Activated CD4-positive, alpha-beta T cell treated with anti-CD3 and anti-CD28 coated beads, Interleukin-2, amount 50 U/mL, for 24 hours (primary cell): ENCODE measurements at regions not wholly inside any gene's neighbourhood (a gene's known extent, or its start where the extent isn't known, plus 50 kb on each side); places are given as distances from the start of the nearest gene placed in this dataset.

Experiments
- DNase-seq, 2 donors: peaks; one replicate each; pipeline ENCODE4 v3.0.0-alpha.2; 2020; ENCODE audit warnings: low read depth in 1 of 2, low spot score in 1 of 2

DNA sequence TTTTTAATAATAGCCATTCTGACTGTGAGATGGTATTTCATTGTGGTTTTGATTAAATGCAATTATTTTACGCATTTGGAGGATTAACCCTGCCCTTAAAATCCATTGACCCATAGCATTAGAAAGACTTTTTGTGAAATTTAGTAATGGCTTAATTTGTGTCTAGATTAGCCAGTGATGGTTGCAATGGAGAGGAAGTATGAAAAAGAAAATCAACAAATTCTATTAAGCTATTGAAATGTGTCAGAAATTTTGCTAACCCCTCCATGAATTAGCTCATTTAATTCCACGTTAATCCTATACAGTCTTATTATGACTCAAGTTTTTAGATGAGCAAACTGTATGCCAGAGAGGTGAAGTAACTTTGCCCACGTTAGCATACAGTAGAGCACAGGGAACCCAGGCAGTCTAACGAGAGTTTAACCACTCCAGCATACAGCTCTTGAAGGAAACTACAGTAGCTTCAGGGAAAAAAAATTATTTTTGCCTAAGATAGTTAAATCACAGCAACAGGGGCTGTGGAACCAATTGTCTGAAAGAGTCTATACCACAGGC lies 158.2 kb upstream of the PPP2R2B start:
- DNase-seq: no peak

DNA sequence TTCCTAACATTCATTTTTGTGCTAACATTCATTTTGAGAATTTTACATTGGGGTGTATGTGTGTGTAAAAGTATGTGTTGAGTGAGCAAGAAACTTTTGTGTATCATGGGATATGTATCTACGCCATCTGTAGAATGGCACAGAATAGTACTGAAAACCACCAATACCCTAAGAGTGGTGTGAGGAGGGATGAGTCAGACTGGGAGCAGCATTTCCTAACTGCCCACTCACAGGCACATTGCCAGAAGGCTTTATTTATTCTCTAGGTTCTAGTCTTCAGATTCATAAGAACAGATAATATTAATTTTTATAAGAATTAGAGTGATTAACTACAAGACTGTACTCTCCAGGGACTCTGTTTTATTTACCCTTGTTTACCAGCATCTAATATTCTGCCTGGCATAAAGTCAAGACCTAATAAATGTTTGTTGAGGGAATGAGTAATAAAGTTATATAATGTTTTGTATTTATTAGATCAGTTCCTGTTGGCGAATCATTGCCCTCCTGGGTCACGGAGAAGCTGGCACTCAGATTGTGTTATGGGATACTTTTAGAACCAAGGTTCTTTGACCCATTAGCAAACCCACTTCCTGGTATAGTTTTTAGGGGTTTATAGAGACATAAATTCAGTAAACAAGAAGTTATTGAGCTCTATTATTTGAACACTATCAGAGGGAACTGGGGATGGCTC lies 159.1 kb upstream of the PPP2R2B start:
- DNase-seq: no peak

DNA sequence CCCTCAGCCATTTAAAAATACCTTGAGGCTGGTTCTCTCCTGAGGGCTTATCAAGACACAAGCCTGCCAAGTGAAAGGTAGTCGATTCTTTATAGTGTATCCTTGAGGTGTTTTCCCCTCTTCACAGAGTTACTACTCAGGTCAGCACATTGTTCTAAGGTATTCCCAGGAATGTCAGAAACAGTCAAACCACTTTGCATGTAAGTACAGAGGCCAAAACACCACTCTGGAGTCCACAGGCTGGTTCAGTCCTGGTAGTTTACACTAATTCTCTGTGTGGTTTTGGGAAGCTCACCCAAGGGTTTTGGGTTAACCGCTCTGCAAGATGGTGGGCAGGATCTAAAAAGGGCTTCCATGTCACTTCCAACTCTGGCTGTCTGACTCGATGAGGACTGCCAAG lies 162.3 kb upstream of the PPP2R2B start:
- DNase-seq: no peak

DNA sequence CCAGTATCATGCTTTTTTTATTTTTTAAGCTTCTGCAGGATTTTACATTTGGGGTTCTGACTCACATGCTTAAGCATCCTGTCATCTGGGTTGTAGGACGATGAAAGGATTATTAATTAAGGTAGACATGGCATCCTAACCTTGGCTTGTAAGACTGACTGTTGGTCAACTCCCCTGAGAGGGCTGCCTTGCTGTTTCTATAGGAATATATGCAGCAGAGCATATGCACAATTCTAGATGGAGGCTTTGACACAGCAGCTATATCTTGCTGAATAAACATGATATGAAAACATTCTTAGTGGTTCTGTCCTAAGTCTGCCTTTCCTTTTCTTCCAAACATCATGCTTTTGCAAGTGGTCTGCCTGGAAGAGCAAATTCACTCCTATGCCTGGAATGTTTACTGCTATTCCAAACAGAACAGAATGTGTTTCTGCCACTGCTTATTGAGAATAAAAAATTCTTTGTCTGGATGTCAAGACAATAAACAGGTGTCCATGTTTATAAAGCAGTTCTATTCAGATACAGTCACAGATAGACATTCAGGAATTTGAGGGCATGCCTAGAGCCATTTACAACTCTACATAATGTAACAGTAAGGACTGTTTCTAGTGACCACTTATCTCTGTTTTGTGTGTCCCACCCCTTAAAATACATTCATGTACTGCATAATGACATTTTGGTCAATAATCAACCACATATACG lies 166.2 kb upstream of the PPP2R2B start:
- DNase-seq: no peak

DNA sequence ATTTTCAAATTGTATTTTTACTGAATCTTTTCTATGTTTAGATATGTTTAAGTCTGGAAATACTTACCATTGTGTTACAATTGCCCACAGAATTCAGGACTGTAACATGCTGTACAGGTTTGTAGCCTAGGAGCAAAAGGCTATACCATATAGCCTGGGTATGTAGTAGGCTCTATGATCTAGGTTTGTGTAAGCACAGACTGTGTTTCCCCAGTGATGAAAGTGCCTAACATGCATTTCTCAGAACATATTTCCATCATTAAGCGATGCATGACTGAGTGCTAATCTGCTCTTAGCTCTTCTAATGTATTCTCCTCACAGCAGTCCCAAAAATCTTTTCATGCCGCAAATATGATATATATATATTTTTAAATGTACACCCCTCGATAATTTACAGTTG lies 166.7 kb upstream of the PPP2R2B start:
- no peak for DNase-seq

DNA sequence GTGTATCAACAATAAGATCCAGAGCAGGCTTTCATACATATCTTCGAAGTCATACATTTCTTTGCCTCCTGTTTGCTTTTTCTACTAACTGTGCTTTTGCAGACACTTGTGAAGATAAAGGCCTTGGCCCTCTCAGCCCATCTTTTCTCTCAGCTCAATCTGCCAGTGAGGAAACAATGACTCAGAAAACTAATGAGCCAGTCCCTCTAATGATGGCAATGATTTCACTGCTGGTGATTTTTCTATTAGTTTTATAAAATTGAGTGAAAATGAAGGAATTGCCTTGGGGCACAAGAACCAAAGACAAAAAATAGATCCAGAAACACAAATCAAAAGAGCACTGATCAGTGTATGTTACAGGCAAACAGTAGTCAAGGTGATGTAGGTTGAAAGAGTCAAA lies 167.7 kb upstream of the PPP2R2B start:
- DNase-seq: no peak

DNA sequence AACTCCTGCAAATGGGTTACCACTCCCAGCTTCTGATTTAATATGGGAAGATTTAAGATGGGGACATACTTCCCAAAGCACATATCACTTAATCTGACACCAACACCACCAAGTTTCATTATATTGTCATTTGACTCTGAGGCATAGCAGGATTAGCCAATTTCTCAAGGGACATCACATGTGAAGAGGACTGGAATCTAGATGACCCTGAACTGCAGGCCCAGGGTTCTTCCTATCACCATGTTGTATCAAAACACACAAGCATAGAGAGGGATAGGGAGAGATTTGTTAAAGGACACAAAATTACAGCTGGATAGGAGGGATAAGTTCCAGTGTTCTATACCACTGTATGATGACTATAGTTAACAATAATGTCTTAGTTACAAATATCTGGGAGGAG lies 168.3 kb upstream of the PPP2R2B start:
- no peak for DNase-seq

DNA sequence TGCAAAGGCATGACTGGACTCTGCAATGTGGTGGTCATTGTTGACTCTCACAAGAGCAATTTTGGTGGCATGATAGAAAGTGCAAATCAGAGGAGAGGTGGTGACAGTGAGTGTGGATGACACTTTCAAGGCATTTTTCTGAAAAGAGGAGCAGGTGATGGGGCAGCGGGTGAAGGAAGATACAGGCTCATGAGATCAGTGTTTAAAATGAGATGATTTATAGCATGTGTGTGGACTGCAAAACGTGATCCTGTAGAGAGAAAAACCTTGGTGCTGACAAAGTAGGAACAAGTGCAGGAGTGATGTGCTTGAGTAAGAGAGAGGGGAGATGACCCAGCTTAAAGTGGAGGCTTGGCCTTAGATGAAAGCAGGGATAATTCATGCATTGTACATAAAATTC lies 171.2 kb upstream of the PPP2R2B start:
- no peak for DNase-seq

DNA sequence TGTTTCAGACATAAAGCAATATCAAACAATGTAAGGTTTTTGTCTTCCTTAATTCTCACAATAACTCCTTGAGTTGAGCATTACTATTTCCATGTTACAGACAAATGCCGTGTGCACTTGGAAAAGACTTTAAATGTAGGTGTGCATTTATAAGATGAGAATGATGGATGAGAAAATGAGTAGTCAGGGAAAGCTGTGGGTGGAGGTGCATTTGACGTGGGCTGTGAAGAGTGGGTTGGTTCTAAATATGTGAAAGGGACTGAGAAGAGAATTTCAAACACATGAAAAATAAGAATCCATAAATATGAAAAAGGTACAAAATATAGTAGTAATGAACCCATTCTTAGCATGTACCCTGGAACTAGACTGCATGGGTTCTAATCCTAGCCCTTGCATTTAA lies 171.6 kb upstream of the PPP2R2B start:
- no peak for DNase-seq

DNA sequence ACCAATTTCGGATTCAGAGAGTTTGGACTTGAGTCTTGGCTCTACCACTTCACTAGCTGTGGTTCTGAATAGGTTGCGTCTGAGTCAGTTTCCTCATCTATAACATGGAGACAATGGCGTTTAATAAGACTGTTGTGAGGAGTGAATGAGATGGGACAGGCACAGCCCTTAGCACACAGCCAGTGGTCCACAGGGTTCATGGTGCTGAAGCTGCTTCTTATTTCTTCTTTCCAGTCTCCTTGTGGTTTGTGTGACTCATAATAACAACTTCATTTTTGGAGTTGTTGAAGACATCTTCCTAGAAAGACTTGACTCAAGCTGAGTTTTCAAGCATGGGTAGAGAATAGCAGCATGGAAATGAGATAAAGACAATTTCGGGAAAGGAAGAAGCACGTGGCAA lies 172.6 kb upstream of the PPP2R2B start:
- no peak for DNase-seq

DNA sequence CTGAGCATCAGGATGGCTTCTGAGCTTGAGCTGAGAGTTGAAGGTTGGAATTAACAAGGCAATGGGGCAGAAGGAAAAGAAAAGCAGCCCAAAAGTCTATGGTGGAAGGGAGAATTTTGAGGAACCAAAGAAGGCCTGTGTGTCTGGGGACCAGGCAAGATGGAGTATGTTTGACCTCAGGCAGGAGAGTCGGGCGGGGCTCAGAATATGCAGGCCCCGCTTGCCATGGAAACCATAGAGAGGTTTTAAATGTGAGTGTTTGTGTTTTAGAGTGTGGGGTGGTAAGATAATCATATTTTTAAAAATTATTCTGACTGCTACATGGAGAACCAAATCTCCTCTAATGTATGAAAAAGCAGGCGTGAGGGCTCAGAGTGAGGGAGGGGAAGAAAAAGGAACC lies 174.0 kb upstream of the PPP2R2B start:
- no peak for DNase-seq

DNA sequence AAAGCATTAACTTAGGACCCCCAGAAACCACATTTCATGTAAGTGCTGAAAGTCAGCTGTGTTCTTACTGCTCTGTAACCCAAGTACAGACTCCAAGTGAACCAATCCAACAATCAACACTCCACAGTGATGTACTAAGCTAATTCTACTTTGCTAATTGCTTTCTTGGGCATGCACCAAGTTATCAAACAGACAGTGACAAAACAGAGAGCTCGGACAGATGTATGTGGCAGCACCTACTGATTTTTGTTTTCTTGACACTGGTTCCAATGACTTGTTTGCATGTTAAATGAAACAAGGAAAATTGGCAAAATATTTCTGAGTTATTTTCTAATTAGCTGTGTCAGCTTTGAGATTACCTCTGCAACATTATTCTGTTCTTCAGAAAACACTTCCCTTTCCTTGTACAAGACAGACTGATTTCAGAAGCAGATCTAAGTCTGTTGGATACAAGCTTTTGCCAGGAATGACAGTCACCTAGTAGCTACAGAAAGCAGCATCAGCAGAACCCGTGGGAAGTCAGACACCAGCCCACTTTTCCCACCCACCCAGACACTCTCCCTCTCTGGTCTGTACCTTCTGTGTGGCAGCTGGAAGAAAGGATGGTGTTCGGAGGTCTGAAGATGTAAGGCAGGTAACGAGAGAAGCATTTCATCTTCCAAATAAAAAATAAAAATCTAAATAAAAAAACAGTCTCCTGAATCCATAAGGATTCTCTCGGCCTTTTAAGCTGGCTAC lies 176.7 kb upstream of the PPP2R2B start:
- DNase-seq: no peak

DNA sequence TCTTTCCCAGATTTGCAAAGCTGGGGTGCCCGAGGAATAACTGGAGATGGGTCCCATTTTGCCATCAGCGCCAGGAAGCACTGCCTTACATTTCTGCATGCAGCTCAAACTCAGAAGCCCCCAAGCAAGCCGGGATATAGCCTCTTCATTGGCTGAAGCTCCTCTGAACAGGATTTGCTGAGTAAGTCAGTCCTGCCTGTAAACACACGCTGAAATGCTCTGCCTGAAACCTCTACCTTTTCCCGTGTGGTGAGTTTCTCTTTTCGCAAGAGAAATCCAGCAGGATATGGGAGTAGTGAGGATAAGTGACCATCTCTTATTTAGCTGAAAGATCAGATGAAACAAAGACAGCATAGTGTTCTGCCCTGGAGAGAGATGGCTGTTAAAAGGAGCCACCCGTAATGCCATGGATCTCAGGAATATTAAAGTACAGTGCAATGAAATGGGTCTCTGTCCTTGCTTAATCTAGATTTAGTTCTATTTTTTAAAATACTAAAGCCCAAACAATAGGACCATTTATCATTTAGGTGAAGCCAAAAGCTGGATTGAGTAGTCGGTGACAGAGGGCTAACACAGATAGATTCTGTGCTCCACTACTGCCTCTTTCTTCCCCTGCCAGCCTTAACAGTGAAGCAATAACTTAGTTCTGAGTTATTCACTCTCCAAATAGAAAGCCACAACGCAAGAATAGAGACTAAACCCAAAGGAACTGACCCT lies 177.5 kb upstream of the PPP2R2B start:
- DNase-seq: no peak

DNA sequence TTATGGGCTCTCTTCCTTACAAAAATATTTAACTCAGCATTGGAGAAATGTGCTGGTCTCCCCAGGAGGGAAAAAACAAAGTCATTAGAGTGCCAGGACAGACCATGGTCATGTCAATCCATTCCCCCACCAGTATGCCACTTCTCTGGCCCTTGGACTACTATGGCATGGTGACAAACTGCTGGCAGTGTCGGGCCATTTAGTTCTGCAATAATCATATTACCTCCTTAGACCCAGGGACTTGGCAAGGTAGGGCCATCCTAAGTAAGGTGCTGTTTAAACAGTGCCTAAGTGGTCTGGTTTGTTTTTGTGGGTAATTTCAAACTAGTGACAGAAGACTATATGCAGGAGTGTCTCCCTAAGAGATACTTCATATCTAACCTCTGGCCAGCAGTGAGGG lies 177.8 kb upstream of the STK32A start:
- no peak for DNase-seq

DNA sequence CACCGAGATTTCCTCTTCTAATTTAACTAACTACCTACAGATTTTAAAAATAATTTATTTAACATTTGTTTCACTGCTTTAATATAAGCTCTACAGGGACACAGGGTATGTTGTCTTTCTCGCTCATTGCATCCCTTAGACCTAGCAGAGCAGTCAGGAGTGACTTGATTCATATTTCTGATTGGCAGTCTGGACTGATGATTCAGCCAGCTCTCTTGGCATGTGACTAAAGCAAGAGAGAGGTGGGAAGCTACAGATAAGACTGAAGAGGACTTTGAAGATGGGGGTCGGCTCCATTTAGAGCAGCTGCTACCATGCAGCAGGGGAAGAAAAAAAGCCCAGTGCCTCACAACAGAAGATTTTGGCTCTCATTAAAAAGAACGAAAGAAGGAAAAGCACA lies 173.4 kb upstream of the STK32A start:
- no peak for DNase-seq

DNA sequence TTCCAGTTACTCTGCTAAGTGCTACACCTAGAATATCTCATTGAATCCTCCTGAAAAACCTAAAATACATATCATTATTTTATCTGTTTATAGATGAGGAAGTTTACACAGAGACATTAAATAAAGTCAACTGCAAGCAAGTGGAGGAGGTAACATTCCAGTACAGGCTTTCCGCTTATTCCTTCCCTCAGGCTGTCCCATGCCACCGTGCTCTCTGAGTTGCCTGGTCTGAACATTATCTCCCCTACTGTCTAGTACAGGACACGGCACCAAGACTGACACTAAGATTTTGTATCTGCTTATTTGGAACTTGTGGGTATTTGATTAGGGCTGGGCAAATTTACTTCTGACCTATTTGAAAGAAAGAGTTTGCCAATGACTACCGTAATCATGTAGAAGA lies 172.4 kb upstream of the STK32A start:
- no peak for DNase-seq

DNA sequence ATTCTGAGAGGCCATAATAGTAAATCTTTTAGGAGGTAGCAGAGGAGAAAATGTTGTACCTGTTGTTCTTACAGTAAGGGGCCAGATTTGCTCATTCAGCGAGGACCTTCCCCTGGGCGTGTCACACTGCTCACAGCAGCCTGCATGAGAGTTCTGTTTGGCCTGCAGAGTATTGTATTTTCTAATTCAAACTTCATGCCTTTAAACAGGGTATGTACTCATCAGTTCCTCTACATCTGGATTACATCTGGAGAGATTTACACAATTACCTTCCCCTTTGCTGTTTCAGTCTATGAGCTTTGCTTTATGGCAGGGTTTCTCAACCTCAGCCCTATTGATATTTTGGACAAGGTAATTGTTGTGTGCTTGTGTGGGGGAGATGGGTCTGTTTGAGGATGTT lies 170.9 kb upstream of the STK32A start:
- no peak for DNase-seq

DNA sequence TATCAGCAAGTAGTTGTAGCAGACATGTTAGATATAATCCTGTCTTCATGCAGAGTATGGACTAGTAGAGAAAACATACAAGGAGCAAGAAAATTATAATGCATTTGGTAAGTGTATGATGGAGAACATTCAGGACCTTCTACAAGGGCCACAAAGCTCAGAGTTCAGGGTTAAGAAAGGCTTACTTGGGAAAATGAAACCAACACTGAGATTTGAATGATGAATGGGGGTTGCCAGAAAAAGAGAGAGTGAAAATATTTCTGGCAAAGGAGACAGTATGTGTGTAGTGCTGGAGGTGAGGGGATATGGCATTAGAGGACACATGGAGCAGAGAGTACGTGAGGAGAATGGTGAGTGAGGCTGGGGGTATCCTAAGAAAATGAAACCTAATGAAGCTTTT lies 169.8 kb upstream of the STK32A start:
- no peak for DNase-seq

DNA sequence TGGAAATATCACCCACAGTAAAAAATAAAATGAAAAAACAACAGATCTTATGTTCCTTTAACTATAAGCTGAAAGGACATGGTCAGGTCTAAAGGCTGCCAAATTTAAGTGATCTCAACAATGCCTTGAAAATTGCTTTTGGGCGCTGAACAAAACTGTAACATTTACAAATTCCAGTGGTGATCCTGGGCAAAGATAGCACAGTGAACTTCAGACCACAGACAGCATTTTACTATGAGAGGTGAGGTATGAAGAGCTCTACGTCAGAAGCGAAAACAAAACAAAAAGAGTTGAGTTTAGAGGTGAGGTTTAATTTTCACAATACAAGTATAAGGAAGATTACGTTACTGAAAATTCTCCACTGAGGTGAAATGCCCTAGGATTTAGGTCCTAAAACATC lies 165.8 kb upstream of the STK32A start:
- DNase-seq: no peak

DNA sequence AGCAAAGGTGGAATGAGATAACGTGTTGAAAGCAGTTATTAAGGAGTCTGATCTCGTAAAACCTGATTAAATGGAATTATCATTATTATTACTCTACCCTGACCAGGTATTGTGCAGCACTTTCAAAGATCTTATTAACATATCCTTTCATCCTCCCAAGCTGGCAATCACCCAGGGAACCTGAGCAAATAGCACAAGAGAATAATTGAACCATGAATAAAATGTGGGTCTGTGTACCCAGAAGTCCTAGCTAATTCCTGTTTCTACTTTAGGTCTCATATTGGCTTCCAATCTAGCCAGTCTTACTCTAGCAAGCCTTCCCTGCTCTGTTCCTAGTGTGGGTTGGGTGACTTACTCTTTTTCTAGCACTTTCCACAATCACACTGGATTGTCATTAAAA lies 162.2 kb upstream of the STK32A start:
- no peak for DNase-seq

DNA sequence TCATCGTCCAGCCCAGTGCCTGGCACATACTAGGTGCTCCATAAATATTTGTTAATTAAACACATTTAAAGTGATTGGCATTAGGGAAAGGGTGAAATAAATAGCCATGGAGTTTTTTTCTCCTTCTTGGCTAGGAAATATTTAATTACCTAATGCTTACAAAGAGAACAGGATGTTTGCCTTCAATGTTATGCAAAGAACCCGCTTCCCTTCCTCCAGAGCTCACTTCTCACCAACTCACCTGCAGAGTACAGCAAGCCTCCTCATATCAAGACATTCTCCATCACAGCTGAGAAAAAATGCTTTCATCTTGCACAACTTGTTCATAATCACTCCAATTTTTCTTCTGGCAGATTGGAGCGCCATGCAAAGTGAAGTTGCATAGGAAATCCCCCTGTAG lies 161.7 kb upstream of the STK32A start:
- no peak for DNase-seq

DNA sequence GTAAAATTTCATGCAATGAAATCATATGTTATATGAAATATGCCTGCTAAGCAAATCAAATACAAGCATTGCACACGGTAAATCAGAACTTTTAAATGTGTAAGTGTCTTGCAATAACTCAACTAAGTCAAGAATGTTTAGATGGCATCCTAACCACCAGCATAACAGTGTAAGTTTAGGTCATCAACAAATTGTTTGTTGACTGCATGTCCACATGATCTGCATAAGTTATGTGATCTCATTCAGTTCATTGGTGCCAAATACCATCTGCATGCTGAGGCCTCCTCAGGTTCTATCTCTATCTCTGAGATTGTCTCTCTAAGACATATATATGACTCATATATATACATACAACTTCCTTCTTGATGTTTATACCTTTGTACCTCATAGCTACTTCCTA lies 159.6 kb upstream of the STK32A start:
- no peak for DNase-seq
